ENCODE measurements at regions not wholly inside any gene's neighbourhood (a gene's known extent, or its start where the extent isn't known, plus 50 kb on each side); places are given as distances from the start of the nearest gene placed in this dataset.

DNA sequence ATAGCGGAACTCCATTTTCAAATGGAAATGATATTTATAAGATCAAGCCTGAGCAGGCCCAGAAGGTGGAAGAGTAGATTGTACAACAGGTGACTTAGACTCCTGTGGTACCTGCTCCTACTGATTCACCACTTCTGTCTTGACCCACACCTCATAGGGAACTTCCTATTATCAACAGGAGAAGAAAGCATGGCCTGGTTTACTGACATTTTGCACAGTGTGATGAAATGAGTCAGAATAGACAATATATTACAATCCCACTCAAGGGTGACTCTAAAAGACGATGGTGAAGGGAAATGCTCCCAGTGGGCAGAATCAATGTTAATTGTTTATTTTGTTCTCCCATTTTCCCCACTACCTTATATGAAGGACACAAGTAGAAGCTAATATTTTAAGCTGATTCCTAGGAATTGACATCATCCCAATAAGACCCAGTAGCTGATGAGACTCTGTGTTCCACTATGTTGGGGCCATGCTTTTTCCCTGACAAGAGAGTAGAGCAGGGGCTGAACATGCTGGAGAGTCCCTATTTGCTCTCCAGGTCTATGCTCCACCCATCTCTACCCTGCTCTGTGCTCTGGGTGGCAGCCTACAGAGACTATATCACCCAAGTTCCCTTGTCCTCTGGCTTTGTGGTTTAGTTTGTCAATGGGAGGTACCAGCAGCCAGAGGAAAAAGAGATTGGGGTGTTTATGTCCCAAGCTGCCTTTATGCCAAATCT, 163.4 kb upstream of the FSTL4 start:
- Mint-ChIP-seq H3K4me3 (no peak overlapping the region), H3K27ac (no peak overlapping the region), H3K36me3 (ENCODE audit: low read depth) (no peaks in the 10 kb centered on the region), H3K9me3 (0 out of 2 replicates have a peak, but pooled peaks cover 6% of the 10 kb centered on the region), H3K4me1 (ENCODE audit: low read depth) (no peaks in the 10 kb centered on the region), H3K27me3 (ENCODE audit: insufficient read depth) (peaks cover 5% of the 10 kb centered on the region)
- no peak for TF ChIP-seq CTCF (IDR thresholded peaks at IDR 0.05)
- DNase-seq: no peak

DNA sequence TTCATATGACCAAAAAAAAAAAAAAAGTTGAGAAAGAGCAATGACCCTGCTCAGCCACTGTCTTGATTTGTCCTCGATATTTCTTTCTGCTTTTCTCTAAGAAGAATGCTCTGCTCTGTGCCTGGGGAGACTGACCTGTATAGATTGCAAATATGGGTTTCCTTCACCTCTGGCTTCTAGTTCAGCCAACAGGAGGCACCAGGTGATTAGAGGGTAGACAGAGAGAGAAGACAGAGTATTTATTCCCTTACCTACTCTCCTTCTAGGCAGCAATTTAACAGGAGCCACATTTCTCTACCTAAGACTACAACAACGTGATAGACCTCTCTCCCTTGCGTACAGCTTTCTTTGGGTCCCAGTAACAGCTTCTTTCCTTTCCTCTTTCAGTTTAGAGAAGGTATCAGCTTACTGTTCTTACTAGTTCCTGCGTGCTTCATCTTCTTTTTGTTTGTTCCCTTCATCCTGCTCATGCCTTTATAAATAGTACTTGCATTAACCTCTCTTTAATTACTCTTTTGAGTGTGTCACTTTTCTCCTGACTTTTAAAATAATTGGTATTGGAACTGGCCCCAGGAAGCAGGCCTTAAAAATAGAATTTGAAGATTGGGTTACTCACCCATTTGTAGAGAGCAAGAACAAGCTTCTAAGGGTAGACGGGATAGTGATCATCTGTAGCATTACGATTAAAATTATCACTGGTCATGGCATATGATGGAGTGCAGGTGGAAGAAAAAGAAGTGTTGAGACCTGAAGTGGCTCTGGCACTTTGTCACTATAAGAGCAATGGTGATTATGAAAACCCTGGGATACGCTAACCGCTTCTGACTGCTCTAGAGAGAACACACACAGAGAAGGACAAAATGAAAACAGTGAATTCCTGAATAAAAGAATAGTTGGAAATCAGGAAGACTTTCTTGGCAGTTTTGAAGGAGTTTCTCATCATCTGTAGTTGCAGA, 161.2 kb upstream of the FSTL4 start:
- H3K4me3 Mint-ChIP-seq: no peak overlapping the region
- H3K9me3 Mint-ChIP-seq: 0 out of 2 replicates have a peak, but pooled peaks cover 6% of the 10 kb centered on the region
- no peak for DNase-seq
- peaks cover 3% of the 10 kb centered on the region for H3K27me3 Mint-ChIP-seq (ENCODE audit: insufficient read depth)
- no peaks in the 10 kb centered on the region for H3K36me3 Mint-ChIP-seq (ENCODE audit: low read depth)
- no peaks in the 10 kb centered on the region for H3K4me1 Mint-ChIP-seq (ENCODE audit: low read depth)
- H3K27ac Mint-ChIP-seq: no peak overlapping the region
- no peak for TF ChIP-seq CTCF (IDR thresholded peaks at IDR 0.05)

DNA sequence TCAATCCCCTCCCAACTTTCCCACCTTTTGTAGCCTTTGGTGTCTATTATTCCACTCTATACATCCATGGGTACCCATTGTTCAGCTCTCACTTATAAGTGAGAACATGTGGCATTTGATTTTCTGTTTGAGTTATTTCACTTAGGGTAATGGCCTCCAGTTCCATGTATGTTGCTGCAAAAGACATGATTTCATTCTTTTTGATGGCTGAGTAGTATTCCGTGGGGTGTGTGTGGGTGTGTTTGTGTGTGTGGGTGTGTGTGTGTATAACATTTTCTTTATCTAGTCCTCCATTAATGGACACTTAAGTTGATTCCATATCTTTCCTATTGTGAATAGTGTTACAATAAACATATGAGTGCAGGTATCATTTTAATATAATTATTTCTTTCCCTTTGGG, 157.5 kb upstream of the FSTL4 start:
- no peaks in the 10 kb centered on the region for H3K36me3 Mint-ChIP-seq (ENCODE audit: low read depth)
- no peak overlapping the region for H3K4me3 Mint-ChIP-seq
- H3K27ac Mint-ChIP-seq: no peak overlapping the region
- H3K4me1 Mint-ChIP-seq (ENCODE audit: low read depth): no peaks in the 10 kb centered on the region; the same call in 1 of the 2 replicates
- no peak for TF ChIP-seq CTCF (IDR thresholded peaks at IDR 0.05)
- H3K9me3 Mint-ChIP-seq: 0 out of 2 replicates have a peak, but pooled peaks cover 6% of the 10 kb centered on the region
- peaks cover 4% of the 10 kb centered on the region for H3K27me3 Mint-ChIP-seq (ENCODE audit: insufficient read depth)
- no peak for DNase-seq

DNA sequence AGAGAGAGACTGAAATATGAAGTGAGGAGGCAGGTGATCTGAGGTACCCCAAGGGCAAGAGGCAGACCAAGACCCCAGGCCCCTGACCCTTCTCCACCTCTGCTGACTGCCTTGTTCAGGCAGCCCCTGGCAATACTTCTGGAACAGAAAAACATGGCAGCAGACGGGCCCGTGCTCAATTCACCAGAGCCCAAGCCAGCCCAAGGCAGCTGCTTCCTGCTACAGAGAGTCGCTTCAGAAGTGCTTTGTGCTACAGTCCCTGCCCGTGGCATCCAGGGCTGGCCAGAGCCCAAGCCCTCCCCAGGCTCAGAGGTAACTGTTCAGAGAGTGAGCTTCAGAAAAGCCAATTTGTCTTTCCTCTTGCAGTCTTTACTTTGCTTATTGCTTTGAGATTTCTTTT, 151.4 kb upstream of the FSTL4 start:
- no peak for TF ChIP-seq CTCF (IDR thresholded peaks at IDR 0.05)
- Mint-ChIP-seq H3K27me3 (ENCODE audit: insufficient read depth) (peaks cover 16% of the 10 kb centered on the region), H3K4me3 (no peak overlapping the region), H3K4me1 (ENCODE audit: low read depth) (no peaks in the 10 kb centered on the region; the same call in 1 of the 2 replicates), H3K9me3 (no peaks in the 10 kb centered on the region), H3K27ac (no peak overlapping the region), H3K36me3 (ENCODE audit: low read depth) (no peaks in the 10 kb centered on the region)
- no peak for DNase-seq

- Mint-ChIP-seq H3K9me3 (no peaks in the 10 kb centered on the region), H3K36me3 (ENCODE audit: low read depth) (no peaks in the 10 kb centered on the region), H3K27ac (no peak overlapping the region), H3K4me1 (ENCODE audit: low read depth) (no peaks in the 10 kb centered on the region), H3K27me3 (ENCODE audit: insufficient read depth) (peaks cover 21% of the 10 kb centered on the region), H3K4me3 (no peak overlapping the region)
- no peak for DNase-seq
- TF ChIP-seq CTCF (IDR thresholded peaks at IDR 0.05): no peak
Measured at GRCh38 chr5:133761632-133762031, 149.3 kb upstream of the FSTL4 start.
